ENCODE measurements at regions not wholly inside any gene's neighbourhood (a gene's known extent, or its start where the extent isn't known, plus 50 kb on each side); places are given as distances from the start of the nearest gene placed in this dataset.

GRCh38 chr5:173490681-173491080 lies 125.8 kb downstream of the BOD1 start:
- TF ChIP-seq CTCF (IDR thresholded peaks at IDR 0.05) = no peak
- no peak for TF ChIP-seq EP300 (IDR thresholded peaks at IDR 0.05)
- TF ChIP-seq POLR2A (IDR thresholded peaks at IDR 0.05) = no peak
- TF ChIP-seq POLR2AphosphoS5 (IDR thresholded peaks at IDR 0.05) = no peak
